Stimulated activated CD4-positive, alpha-beta T cell treated with anti-CD3 and anti-CD28 coated beads, Interleukin-1b, Interleukin-23, amount 100 ng/mL, for 24 hours (primary cell): ENCODE measurements at regions not wholly inside any gene's neighbourhood (a gene's known extent, or its start where the extent isn't known, plus 50 kb on each side); places are given as distances from the start of the nearest gene placed in this dataset.

ENCODE experiments used
- DNase-seq, 4 experiments: peaks; one replicate each; pipeline ENCODE4 v3.0.0-alpha.2; 2020; ENCODE audit warnings: low read depth in 4 of 4, low spot score in 1 of 4

DNA sequence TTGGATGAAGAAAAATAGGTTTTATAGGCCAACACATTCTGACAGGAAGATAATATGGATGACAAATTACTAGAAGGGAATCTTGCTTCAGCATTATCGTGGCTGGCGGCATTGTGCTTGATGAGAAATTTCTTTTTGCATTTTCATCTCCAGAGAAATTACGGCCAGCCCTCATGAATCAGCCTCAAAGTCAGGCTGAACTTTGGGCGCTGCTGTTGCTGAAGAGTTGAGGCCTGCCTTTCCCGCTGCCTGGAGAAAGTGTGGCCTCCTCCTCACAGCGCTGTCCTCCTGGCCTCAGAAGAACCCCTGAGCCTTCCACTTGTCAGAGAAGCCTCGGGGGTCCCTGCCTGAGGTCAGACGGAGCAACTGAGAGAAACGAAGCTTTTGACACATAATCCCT, 272.4 kb upstream of the KCNIP4 start:
- DNase-seq, result no peak

DNA sequence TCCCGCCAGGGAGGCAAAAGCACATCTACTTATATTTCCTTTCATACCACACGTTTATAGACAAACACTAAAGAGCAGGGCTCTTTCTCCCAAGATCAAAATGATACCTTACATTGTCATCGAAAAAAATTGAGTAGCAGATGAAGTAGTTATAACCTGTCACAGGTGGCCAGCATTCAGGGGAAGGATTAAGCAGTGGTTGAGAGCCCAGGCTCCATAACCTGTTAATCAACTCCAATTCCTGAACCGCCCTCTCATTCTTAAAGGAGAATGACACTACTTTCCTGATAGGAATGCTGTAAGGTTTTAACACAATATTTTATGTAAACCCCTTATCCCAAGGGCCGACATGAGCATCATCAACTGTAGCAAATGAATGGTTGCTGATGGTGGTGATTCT, 268.9 kb upstream of the KCNIP4 start:
- DNase-seq, result no peak

DNA sequence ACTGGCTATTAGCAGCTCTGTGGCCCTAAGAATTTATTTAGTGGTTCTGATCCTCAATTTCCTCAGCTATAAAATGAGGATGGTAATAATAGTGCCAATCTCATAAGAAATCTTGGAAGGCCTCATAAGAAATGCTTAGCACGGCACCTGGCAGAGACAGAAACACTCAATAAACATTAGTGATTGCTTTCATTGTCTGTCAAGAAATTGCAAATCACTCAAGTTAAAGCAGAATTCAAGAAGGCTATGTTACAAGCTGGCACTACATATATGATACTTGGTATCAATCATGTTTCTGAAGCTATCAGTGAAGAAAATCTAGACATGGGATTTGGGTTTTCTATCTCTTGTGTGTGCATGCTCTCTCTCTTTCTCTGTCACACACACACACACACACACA, 267.7 kb upstream of the KCNIP4 start:
- DNase-seq, result no peak

DNA sequence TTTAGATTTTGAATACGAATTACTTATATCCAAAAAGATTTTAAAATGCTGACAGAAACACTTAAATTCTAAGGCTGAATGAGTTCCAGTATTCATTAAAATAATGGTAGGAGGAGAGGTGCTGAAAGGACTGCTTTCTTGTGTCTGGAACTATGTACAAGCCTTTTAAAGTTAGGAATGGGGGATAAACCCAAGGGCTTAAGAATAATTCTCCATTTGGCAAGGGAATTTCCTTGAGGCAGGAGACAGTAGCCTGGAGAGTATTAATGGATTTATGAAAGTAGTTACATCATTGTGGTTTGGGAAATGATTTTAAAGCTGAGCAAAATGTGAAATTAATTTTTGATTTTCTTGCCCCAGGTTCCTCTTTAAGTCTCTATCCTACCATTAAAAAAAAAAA, 266.5 kb upstream of the KCNIP4 start:
- no peak for DNase-seq

DNA sequence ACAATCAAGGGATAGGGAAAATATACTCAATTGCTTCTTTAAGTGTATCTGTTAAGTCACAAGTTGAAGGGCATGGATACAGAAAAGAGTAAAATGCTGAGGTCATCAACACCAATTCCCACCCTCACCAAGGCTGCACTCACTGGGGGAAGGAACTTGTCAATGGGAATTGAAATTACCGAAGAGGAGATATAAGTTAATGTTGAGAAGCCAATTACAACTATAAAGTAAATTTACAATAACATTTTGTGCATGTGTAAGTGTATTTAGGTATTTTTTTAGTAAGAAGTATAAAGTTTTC, 255.1 kb upstream of the KCNIP4 start:
- no peak for DNase-seq

DNA sequence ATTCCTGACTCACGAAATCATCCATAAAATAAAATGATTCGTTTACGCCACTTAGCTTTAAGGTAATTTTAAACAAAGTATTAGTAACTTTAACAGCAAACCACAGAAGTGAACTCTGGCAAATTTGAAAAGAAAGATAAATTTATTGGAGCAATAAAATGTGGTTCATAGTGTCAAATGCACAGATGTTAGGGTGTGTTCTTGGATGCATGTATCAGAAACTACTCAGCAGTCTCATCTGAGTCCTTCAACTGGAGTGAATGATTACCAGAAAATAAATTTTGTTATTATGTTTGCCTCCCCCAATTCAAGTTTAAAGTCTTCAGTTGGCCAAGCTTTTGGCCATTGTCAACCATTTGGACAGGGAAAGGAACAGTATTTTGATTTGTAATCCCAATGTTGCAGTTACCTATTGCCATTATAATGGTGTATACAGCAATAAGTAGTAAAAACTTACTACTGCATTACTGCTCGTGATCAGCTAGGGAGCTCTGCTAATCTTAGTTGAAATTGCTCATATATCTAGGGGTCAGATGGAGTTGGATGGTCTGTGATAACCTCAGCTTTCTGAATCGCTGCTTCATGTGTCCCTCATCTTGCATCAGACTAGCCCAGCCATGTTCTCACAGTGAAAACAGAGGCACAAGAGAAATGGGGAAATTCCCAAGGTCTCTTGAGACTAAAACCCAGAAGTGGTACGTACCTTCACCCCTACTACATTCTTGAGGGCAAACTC, 254.6 kb upstream of the KCNIP4 start:
- no peak for DNase-seq

DNA sequence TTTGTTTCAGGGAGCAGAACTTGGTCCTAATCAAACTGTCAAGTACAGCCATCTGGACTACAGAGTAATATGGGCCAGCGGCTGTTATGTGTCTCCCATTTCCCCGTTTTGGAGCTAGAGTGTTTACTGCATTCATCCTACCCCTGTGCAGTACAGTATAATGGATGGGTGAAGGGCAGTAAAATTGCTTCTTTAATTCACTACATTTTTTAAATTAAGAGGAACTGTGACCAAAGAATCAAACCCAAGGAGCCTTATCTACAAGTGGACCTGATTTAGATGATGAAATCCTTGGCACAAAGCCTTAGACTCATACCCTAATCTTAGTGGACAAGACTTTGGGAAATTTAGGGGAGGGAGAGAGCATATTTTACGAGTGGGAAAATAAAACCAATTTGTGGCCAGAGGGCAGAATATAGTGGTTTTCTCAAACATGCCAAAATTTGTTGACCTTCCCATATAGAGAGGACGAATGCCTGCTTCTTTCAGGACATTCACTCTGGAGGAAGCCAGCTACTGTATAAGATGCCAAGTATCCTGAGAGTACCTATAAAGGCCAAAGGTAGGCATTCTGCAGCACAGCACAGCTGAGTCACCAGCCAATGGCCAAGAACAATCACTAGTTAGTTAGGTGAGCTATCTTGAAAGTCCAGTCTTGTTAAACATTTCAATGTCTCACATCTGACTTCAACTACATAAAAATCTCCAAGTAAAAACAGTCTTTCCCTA, 253.8 kb upstream of the KCNIP4 start:
- no peak for DNase-seq

DNA sequence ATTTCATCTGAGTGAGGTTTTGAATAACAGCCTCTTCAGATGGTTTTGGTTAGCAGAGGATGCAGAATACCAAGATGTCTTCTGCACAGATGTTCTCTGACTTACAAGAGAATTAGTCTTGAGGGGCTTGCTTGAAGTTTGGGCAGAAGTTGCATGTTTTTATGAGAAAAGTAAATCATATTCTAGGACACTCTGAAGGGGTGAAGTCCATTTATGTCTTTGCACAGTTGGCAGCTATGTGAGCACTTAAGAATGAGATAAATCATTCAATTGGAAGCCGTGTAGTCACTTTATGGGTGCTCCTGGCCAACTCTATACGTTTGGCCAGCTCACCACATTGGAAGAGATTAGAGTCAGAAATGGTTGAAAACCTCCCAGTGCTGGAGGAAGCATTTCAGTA, 252.7 kb upstream of the KCNIP4 start:
- no peak for DNase-seq

DNA sequence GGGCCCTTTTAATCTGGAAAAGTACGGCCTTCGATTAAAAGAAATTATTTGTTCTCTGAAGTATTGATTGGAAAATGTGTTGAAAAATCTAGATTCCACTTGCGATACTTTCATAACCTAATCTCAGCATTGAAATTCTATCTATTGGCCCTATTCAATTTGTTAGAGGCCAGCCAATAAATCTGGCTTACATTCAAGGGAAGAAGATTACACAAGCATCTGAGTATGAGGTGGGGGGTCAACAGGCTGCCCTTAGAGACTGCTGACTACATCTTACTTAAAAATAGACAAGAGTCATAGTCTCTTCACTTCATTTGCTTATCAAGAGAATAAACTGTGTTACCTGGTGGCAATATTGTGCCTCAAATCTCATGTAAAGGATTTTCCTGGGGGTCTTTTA, 248.0 kb upstream of the KCNIP4 start:
- DNase-seq, result no peak

DNA sequence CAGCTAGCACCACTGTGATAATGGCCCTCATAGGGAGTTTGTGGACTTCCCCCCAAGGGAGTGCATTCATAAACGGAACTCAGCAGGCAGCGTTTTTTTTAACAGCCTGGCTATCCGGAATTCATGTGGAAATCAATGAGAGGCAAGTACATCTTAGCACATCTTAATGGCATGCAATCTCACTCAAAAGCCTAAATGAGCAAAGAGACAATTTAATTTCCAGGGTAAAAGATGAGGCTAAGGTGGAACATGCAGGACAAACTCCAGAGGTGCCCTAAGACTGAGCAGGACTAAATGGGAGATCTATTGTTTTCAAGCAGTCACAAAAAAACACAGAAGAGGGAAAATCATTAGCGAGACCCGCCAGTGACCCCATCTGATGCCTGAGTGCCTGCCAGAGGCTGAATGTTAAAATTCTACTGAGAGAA, 243.5 kb upstream of the KCNIP4 start:
- no peak for DNase-seq

DNA sequence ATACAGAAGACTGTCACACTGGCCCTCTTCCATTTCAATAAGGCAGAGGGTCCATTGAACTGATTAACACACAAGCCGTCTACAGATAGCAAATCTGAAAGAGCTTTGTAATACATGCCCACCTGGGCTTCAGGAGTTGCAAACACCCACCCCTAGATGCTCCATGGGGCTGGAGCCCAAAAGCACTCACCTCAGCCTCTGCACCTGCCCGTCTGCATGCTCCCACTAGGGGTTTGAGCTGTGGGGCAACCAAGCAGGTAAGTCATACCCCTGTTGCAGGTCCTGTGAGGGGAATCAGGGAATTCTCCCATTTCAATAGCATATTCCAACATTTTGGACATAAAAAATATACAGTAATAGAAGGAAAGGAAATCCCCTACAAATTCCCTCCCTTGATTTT, 243.0 kb upstream of the KCNIP4 start:
- DNase-seq, result no peak

DNA sequence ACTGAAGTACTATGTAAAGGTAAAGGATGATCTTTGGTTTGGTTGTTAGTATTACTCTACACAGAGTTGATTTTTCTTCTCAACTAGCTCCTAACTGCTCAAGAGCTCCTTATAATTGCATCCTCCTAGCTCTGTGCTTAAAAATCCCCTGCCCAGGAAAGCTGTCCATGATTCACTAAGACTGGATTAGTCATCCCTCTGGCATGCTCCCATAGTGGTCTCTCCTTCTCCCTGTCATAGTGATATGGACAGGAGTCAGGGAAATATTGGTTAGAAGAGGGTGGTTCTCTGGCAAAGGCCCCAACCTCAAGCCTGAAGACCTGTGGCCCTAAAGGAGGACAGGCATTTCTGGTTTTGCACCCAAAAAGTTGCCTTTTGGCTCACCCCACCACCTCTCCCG, 242.3 kb upstream of the KCNIP4 start:
- no peak for DNase-seq

DNA sequence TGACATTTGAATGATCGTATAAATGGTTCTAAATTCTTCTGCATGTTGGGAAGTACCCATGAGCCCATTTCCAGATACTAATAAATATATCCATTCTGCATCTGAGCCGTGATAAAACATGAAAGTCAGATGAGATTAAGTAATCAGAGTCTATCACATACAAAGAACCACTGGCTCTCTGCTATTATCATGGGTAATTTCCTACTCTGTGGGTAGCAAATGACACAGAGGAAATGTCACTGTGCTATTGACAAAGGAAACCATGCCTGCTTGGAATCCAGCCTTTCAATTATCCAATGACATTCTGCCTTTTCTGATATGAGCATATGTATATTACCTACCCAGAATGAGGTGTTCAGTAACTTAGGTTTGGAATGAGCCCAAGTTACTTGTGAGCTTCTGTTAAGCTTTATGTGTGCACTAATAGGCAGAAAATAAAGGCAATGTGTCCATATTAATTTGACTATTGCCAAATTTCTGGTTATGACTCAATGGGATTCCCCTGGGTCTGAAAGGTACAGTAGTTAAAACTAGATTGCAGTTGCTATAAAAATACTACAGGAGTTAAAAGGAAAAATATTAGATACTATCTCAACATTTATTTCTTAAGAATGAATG, 238.7 kb upstream of the KCNIP4 start:
- DNase-seq, result no peak

DNA sequence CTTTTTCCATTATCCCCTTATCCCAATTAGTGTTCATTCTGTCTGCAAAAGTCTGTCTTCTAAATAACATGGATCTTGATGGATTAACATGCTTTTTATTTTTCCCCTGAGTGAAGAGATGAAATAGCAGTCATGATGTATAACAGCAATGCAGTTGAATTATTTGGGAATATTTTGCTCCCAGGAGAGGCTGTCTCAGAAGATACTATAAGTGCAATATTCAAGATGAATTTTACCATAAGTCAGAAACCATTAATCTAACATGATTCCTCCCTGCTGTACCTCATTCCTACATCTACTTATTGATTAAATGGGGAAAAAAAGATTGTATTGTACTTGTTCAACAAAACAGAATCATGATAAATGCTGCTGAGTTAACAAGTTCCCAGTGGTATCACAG, 233.2 kb upstream of the KCNIP4 start:
- no peak for DNase-seq

DNA sequence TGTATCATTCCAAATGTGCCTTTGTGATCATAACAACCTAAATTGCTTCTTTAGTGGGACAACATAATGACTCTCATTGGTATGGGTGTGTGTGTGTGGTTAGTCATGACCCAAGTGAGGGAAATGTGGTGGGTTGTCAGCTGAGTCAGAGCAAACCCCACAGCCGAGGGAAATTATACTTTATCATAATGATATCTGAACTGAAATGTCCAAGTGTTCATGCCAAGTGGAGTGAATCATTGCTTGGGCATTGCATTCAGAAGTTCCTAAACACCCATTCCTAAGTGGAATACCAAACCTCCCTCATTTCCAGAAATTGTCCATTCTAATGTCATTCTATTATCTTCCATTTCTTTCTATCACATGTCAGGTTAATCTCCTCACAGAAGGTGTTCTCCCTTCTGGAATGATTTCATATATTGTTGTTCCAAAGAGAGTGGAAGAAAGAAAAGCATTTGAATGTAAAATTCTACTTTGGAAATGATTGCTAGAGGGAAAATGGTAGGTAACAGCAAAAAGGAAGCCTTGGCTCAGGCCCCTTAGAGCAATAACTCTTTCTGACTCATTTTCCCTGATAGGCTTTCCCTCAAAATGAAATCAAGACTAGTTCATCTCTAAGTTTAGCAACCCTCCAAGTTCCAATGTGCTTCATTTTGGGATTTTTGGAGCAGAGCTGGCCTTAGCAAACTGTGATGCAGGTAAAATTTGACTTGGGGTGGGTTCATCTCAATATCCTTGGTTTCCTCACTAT, 230.7 kb upstream of the KCNIP4 start:
- DNase-seq, result no peak

DNA sequence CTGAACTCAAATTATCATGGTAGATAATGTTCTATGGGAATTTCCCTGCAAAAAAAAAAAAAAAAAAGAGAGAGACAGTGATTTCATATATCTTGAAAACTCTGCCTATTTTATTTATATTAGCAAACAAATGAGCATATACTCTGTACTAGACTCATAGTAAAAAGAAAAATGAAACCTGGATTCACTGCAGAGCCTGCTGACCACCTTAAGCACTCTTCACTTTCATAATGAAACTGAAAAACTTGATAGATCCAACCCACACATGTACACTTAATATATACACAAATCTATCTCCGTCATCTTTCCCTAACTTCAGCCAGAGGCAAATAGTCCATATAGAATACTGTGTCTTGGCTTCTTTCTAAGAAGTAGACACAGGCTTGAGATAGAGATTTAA, 226.1 kb upstream of the KCNIP4 start:
- no peak for DNase-seq

DNA sequence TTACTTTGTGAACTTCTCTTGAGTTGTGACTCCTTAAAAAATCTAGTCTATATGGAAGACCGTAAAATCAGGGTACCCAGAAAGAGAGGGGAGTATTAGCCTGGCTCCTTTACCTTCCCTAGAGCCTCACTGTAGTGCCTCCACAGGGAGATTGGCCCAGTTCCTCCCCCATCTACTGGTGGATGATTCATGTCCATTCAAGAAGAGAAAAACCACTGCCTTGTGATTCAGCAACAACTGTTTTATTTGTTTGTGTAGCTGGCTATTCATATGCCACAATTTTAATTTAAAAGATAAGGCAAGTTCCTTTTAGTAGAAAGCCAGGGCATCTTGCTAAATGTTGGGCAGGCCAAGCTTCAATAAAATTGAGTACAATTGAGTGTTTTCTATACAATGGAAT, 221.8 kb upstream of the KCNIP4 start:
- DNase-seq, result no peak

DNA sequence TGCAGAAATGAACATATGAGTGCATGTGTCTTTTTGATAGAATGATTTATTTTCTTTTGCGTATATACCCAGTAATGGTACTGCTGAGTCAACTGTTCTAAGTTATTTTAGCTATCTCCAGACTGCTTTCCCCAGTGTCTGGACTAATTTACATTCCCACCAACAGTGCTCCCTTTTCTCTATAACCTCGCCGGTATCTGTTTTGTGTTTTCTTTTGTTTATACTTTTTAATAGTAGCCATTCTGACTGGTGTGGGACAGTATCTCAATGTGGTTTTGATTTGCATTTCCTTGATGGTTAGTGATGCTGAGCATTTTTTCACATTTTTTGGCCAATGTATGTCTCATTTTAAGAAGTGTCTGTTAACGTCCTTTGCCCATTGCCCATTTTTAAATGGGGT, 218.6 kb upstream of the KCNIP4 start:
- DNase-seq, result no peak

DNA sequence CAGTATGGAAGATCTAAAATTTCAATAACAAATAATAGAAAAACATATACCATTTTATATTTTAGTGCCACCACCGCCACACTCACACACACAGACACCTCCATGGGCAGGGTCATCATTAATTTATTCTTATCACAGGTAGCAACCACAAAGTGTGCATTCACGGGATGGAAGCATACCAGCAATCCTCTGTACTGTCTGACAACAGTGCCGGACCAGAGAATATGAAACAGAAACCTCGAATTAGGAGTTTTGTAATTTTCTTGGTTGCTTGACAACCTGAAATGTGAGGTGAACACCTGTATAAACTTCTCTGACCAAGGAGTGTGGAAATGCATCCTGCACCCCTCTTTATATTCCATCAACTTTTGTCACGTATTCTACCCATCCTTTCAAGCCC, 213.9 kb upstream of the KCNIP4 start:
- DNase-seq, result no peak

DNA sequence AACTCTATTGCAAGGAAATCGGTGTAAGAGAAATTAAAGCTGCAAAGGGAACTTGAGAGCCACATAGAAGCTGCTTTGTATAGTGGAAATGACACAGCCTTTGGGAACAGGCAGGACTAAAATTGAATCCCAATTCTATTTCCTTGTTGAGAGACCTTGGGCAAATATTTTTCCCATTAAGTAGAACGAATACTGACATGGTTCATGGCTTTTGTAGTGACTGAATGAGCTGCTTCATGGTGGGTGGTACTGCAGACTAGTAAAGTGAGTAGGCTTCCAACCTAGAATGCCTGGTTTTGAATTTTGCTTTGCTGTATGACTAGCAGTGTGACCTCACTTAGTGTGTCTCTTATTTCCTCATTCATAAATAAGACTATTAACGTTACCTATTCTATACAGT, 182.2 kb upstream of the KCNIP4 start:
- DNase-seq, result no peak

DNA sequence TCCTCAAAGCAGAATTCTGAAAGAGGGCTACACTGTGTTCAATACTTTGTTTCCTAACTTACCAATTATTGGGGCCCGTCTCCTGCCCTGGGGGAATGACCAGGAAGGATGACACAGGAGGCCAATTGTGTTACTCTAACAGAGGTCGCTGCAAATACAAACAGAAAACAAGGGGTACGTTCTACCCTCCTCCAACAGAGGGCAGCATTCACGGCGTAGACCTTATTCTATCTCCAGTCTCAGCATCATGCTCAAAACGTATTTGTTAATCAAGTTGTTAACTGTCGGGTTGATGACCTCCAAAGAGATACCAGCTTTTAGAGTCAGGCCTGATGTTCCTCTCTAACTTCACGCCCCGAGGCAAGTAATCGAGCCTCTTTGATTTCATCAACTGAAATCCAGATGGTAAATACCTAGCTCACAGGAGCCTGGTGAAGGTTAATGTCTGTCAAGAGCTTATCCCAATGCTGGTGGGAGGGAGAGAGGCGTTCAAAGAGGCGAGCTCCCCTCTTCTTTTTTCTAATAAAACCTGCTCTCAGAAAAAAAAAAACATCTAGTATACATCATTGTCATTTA, 181.0 kb upstream of the KCNIP4 start:
- no peak for DNase-seq

DNA sequence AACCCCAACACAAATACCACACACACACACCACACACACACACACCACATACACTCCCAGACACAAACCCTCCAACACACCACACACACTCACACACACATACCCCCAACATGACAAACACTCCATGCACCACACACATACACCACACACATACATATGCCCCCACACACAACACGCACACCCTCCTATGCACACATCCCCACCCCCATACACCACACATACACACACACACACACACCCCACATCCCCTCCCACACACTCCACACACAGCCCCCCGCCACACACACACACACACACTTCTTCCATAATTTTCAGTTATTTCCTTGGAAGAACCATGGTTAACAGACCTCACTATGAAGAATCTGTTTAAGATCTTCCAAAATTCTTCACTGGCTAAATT, 173.5 kb upstream of the KCNIP4 start:
- no peak for DNase-seq
